Activated CD8-positive, alpha-beta memory T cell treated with anti-CD3 and anti-CD28 coated beads for 1 hour (primary cell): ENCODE measurements at regions not wholly inside any gene's neighbourhood (a gene's known extent, or its start where the extent isn't known, plus 50 kb on each side); places are given as distances from the start of the nearest gene placed in this dataset.

Experiments
- DNase-seq, 2 donors: peaks; one replicate each; pipeline ENCODE4 v3.0.0-alpha.2; 2020; ENCODE audit warnings: low read depth in 1 of 2; ENCODE audit errors: extremely low read depth in 1 of 2

- no peak for DNase-seq
These were observed 189.0 kb downstream of the LYPLAL1 start for GRCh38 chr1:219362702-219363101.

GRCh38 chr1:219359126-219359525 lies 185.4 kb downstream of the LYPLAL1 start:
- DNase-seq: no peak

- DNase-seq: no peak
These were observed 184.4 kb downstream of the LYPLAL1 start for GRCh38 chr1:219358080-219358479.

- DNase-seq: no peak
These were observed 181.3 kb downstream of the LYPLAL1 start for GRCh38 chr1:219354962-219355361.

GRCh38 chr1:219352961-219353651 lies 179.4 kb downstream of the LYPLAL1 start:
- no peak for DNase-seq

GRCh38 chr1:219350172-219350931 lies 176.7 kb downstream of the LYPLAL1 start:
- DNase-seq: no peak

- no peak for DNase-seq
These were observed 174.3 kb downstream of the LYPLAL1 start for GRCh38 chr1:219347921-219348391.

- DNase-seq: no peak
These were observed 173.7 kb downstream of the LYPLAL1 start for GRCh38 chr1:219347376-219347775.

- DNase-seq: no peak
These were observed 172.3 kb downstream of the LYPLAL1 start for GRCh38 chr1:219345953-219346352.

- no peak for DNase-seq
These were observed 169.2 kb downstream of the LYPLAL1 start for GRCh38 chr1:219342836-219343235.

- DNase-seq: no peak
These were observed 167.1 kb downstream of the LYPLAL1 start for GRCh38 chr1:219340796-219341195.

- DNase-seq: no peak
These were observed 165.8 kb downstream of the LYPLAL1 start for GRCh38 chr1:219339466-219339865.

GRCh38 chr1:219337588-219337987 lies 163.9 kb downstream of the LYPLAL1 start:
- no peak for DNase-seq

- no peak for DNase-seq
These were observed 159.9 kb downstream of the LYPLAL1 start for GRCh38 chr1:219333626-219334025.

GRCh38 chr1:219331424-219331823 lies 157.7 kb downstream of the LYPLAL1 start:
- no peak for DNase-seq

GRCh38 chr1:219330669-219331068 lies 157.0 kb downstream of the LYPLAL1 start:
- DNase-seq: no peak

GRCh38 chr1:219330001-219330400 lies 156.3 kb downstream of the LYPLAL1 start:
- DNase-seq: no peak

- no peak for DNase-seq
These were observed 155.9 kb downstream of the LYPLAL1 start for GRCh38 chr1:219329578-219329977.

GRCh38 chr1:219326843-219327242 lies 153.2 kb downstream of the LYPLAL1 start:
- no peak for DNase-seq

- DNase-seq: no peak
These were observed 151.7 kb downstream of the LYPLAL1 start for GRCh38 chr1:219325368-219325742.

- no peak for DNase-seq
These were observed 151.1 kb downstream of the LYPLAL1 start for GRCh38 chr1:219324629-219325367.

- DNase-seq: no peak
These were observed 150.5 kb downstream of the LYPLAL1 start for GRCh38 chr1:219324171-219324570.
